Astrocyte of the hippocampus (primary cell): ENCODE measurements at regions not wholly inside any gene's neighbourhood (a gene's known extent, or its start where the extent isn't known, plus 50 kb on each side); places are given as distances from the start of the nearest gene placed in this dataset.
"Not testable (repeated sequence)": the region's sequence is repeated elsewhere in the genome, so short reads cannot be mapped to it uniquely, and the experiment has no call there.

ENCODE experiments used
- DNase-seq: peaks from one replicate; pipeline ENCODE4 v3.0.0; 2011; ENCODE audit warnings: low read depth, low spot score

- no peak for DNase-seq
Measured at GRCh38 chr10:62496925-62497324, 122.8 kb downstream of the ZNF365 start.

- DNase-seq, result no peak
Measured at GRCh38 chr10:62498271-62498670, 124.1 kb downstream of the ZNF365 start.

DNA sequence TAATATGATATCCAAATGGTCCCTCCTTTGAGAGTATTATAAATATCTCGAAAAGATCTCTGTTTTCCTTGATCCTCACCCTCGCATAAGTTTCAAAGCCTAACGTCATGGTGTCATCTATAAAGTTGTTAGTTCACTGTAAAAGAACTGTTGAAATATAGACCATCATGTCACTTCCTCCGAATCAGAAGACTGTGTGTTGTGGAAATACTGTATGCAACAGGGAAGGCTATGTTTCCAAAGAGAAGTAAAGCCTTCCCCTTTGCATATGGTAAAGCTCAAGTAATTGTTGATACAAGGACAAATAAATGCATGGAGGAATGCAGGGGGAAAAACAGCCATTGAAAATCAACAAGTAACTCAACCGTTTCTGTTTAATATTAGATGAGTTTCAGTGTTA lies 125.9 kb downstream of the ZNF365 start:
- not testable (repeated sequence) for DNase-seq

DNA sequence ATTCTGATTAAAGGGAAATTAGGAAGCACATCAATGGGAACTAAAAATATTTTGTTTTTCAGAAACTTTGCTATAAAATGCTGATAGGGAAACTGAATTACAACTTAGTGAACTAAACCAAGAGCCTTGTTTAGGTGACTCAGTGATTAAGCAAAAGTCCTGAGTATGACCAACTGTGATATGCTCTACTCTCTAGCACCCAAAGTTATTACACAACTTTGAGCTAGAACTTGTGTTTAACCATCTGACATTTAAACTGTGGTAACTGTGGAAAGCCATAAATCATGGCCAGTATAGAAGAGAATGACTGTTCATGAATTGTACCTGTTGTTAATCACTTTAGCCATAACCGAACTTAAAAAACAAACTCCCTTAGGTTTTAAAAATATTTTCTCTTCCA lies 127.4 kb downstream of the ZNF365 start:
- DNase-seq, result no peak

GRCh38 chr10:62502995-62503613 lies 128.9 kb downstream of the ZNF365 start:
- DNase-seq, result no peak

DNA sequence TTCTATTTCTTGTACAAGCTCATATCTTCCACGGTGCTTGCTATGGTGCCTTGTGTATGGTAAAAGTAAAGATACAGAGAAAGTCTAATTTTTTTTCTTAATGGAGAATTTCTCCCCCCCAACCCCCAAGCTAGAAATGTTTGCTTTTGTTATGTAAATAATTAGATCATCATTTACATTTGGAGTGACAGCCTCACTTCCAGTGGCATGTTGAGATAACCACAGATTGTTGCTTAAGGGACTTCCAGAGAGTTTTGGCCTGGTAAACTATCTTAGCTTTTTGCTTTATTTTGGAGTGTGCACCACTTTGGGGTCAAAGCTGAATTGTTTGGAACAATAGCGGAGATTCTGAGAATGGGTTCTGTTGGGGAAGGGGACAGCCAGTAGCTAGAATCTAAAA lies 129.7 kb downstream of the ZNF365 start:
- DNase-seq, result peak; percentile 9

- no peak for DNase-seq
Measured at GRCh38 chr10:62506371-62506770, 132.2 kb downstream of the ZNF365 start.

- DNase-seq, result no peak
Measured at GRCh38 chr10:62511238-62511637, 137.1 kb downstream of the ZNF365 start.

DNA sequence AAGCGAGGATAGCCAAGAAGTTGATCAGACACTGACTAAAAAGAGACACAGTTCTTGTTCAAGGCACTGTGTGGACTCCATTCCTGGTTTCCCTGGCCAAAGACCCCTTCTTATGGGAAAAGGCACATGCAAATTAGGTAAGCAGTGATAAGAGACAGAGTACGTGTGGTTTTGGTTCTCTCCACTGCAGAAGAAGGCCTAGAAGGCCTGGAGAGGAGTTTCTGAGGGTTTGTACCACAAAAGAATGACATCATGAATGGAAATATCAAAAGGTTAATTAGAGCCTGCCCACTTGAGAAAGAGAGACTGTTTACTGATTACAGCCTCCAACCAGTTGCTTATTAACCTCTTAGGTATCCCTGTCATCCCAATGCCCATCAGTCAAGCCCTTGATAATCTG lies 137.5 kb downstream of the ZNF365 start:
- DNase-seq, result no peak

DNA sequence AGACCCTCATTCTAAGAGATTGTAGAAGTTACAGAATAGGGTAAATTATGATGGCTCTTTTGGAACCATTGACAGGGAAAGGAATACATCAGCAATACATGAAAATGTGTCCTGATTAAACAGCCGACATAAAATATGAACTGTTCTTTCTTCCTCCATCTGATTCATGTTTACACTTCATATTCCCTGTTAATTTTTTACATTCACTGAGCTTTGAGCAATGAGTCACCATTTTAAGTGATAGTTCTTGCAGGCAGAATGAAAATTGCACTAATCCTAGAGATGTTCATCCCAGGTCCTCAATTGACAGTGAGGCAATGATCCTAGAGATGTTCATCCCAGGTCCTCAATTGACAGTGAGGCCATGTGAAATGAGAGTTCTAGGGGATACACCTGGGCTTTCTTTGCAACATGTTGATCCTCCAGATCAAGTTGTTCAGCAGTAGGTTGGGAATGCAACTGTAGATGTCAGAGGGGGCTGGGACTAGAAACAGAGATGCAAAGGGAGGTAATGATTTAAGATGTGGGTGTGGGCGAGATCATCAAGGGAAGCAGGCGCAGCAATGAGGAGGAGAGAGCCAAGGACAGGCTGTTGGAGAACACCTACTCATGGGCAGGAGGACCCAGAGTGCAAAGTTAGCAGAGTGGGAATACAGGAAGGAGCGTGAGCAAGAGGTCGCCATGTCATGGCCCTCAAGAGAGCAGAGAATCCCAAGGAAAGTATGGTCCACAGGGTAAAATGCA lies 138.7 kb downstream of the ZNF365 start:
- DNase-seq, result no peak

GRCh38 chr10:62514079-62514693 lies 140.0 kb downstream of the ZNF365 start:
- no peak for DNase-seq

GRCh38 chr10:62517252-62517651 lies 143.1 kb downstream of the ZNF365 start:
- no peak for DNase-seq

DNA sequence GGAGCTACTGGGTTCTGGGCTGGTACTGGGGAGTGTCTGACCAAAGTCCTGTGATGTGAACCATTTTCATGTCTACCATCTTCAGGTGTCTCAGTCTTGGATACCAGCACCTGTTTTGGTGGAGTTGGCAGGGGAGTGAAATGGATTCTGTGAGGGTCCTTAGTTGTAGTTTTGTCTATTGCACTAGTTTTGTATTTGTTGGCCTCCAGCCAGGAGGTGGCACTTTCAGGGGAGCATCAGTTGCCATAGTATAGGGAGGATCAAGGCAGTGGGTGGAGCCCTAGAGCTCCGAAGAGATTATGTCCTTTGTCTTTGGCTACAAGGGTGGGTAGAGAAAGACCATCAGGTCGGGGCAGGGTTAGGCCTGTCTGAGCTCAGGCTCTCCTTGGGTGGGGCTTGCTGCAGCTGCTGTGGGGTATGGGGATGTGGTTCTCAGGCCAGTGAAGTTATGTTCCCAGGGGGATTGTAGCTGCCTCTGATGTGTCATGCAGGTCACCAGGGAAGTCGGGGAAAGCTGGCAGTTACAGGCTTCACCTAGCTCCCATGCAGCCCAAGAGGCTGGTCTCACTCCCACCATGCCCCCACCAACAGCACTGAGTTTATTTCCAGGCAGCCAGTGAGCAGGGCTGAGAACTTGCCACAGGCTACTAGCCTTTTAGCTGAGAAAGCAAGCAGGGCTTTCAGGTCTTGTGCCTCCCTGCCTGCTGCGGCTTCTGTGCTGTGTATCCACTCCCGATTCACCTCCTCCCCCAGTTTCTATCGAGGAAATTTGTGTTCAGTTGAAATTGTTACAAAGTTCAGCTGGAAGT lies 153.1 kb downstream of the ZNF365 start:
- no peak for DNase-seq

- no peak for DNase-seq
Measured at GRCh38 chr10:62528441-62528840, 154.3 kb downstream of the ZNF365 start.

DNA sequence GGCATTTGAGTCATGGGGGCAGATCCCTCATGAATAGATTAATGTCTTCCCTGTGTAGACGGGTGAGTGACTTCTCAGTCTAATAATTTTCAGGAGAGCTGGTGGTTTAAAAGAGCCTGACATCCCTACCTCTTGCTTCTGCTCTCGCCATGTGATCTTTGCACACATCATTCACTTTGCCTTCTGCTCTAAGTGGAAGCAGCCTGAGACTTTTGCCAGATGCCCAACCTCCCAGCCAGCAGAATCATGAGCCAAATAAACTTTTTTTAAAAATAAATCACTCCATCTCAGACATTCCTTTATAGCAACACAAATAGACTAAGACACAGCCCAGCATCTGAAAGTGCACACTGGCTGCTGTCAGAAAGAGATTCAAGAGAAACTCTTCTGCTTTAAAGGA lies 155.2 kb downstream of the ZNF365 start:
- no peak for DNase-seq

DNA sequence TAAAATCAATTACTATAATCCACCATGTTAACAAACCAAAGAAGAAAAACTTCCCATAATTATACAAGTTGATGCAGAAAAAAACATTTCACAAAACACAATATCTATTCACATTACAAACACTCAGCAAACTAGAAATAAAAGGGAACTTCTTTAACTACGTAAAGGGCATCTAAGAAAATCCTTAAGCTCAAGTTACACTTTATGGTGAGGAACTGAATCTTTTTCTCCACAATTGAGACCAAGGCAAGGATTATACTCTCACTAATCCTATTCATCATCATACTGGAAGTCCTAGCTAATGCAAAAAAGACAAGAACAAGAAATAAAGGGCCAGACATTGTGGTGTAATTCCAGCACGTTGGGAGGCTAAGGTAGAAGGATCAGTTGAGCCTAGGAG lies 159.9 kb downstream of the ZNF365 start:
- DNase-seq, result no peak

DNA sequence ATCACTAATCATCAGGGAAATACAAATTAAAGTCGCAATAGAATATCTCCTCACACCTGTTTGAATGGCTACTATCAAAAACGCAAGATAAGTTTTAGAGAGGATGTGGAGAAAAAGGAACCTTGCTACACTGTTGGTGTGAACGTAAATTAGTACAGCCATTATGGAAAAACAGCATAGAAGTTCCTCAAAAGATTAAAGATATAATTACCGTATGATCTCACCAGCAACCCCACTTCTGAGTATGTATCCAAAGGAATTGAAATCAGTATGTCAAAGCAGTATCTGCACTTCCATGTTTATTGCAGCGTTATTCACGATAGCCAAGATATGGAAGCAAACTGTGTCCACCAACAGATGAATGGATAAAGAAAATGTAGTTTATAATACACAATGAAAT lies 164.4 kb downstream of the ZNF365 start:
- DNase-seq, result no peak

DNA sequence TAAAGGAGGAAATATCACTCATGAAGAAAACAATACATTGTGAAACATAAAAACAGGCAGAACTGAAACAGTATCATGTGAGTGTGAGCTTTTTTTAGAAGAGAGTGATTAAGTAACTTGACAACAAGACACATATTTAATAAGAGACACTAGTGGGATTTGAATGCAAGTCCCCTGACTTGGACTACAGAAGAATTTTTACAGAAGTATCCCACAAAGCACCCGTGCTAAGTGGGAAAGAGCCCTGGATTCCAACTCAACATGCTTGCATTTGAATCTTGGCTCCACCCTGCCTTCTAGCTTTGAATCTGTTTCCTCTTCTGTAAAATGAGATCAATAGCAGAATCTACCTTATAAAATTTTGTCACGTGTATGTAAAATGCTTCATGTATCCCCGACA lies 166.2 kb downstream of the ZNF365 start:
- no peak for DNase-seq

- no peak for DNase-seq
Measured at GRCh38 chr10:62541811-62542210, 167.6 kb downstream of the ZNF365 start.

- no peak for DNase-seq
Measured at GRCh38 chr10:62543571-62544355, 169.6 kb downstream of the ZNF365 start.
